ENCODE measurements at regions not wholly inside any gene's neighbourhood (a gene's known extent, or its start where the extent isn't known, plus 50 kb on each side); places are given as distances from the start of the nearest gene placed in this dataset.

- DNase-seq: no peak
Measured at GRCh38 chr2:128537646-128538045, 219.0 kb upstream of the HS6ST1 start.

- no peak for DNase-seq
Measured at GRCh38 chr2:128538396-128538795, 219.7 kb upstream of the HS6ST1 start.

- no peak for DNase-seq
Measured at GRCh38 chr2:128540670-128541069, 222.0 kb upstream of the HS6ST1 start.

- no peak for DNase-seq
Measured at GRCh38 chr2:128541448-128541847, 222.8 kb upstream of the HS6ST1 start.

GRCh38 chr2:128543036-128543435 is 224.4 kb upstream of the HS6ST1 start:
- DNase-seq: no peak

GRCh38 chr2:128543646-128544045 is 225.0 kb upstream of the HS6ST1 start:
- no peak for DNase-seq

GRCh38 chr2:128544321-128545037 is 225.8 kb upstream of the HS6ST1 start:
- DNase-seq: no peak

GRCh38 chr2:128545085-128545484 is 226.4 kb upstream of the HS6ST1 start:
- no peak for DNase-seq

GRCh38 chr2:128545829-128546228 is 227.2 kb upstream of the HS6ST1 start:
- no peak for DNase-seq

GRCh38 chr2:128547667-128548066 is 229.0 kb upstream of the HS6ST1 start:
- DNase-seq: no peak

GRCh38 chr2:128548461-128548891 is 229.8 kb upstream of the HS6ST1 start:
- DNase-seq: no peak

GRCh38 chr2:128549094-128549493 is 230.4 kb upstream of the HS6ST1 start:
- no peak for DNase-seq

GRCh38 chr2:128549646-128550260 is 231.1 kb upstream of the HS6ST1 start:
- DNase-seq: no peak

- DNase-seq: no peak
Measured at GRCh38 chr2:128550389-128550788, 231.7 kb upstream of the HS6ST1 start.

GRCh38 chr2:128550801-128551416 is 232.2 kb upstream of the HS6ST1 start:
- DNase-seq: no peak

GRCh38 chr2:128551435-128551834 is 232.8 kb upstream of the HS6ST1 start:
- DNase-seq: no peak

- no peak for DNase-seq
Measured at GRCh38 chr2:128552141-128552805, 233.6 kb upstream of the HS6ST1 start.

- no peak for DNase-seq
Measured at GRCh38 chr2:128552806-128553551, 234.3 kb upstream of the HS6ST1 start.

- DNase-seq: no peak
Measured at GRCh38 chr2:128554151-128554769, 235.6 kb upstream of the HS6ST1 start.

GRCh38 chr2:128555433-128555832 is 236.8 kb upstream of the HS6ST1 start:
- no peak for DNase-seq

GRCh38 chr2:128556089-128556488 is 237.4 kb upstream of the HS6ST1 start:
- no peak for DNase-seq

- no peak for DNase-seq
Measured at GRCh38 chr2:128556633-128557032, 238.0 kb upstream of the HS6ST1 start.

GRCh38 chr2:128557069-128557468 is 238.4 kb upstream of the HS6ST1 start:
- DNase-seq: no peak

All from CD4-positive, alpha-beta T cell treated with Interferon gamma for 1 hour (primary cell).